ENCODE measurements at regions not wholly inside any gene's neighbourhood (a gene's known extent, or its start where the extent isn't known, plus 50 kb on each side); places are given as distances from the start of the nearest gene placed in this dataset.

DNA sequence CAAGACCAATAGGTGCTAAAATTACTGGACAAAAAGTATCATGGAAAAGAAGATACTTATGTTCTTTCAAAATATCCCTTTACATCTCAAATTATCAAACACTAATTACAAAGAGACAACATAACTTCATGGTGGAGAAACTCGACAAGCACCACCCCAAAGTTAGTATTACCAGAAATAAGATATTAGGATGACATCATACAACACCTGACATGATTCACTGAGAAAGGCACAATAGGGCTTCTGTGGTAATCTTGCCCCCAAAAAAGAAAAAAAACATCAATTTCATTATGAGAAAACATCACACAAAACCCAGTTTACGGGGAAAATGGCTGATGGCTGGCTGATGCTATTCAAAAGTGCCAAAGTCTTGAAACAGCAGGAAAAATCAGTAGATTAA lies 1781.7 kb upstream of the PCDH10 start:
- no peak overlapping the region for H3K9ac ChIP-seq (ENCODE audit: low read depth, low read length)
- H3K4me3 ChIP-seq (ENCODE audit: low read length) = no peak overlapping the region
- no peaks in the 10 kb centered on the region for H3K36me3 ChIP-seq (ENCODE audit: insufficient read depth, low read length)
- no peaks in the 10 kb centered on the region for H3K9me3 ChIP-seq (replicated peaks; ENCODE audit: low read length)
- H3K27me3 ChIP-seq (ENCODE audit: control insufficient read depth, insufficient read depth, low read length) = no peaks in the 10 kb centered on the region
- H3K4me2 ChIP-seq (ENCODE audit: low read length) = no peak overlapping the region
- no peaks in the 10 kb centered on the region for H3K4me1 ChIP-seq (ENCODE audit: control insufficient read depth, insufficient read depth, low read length)

DNA sequence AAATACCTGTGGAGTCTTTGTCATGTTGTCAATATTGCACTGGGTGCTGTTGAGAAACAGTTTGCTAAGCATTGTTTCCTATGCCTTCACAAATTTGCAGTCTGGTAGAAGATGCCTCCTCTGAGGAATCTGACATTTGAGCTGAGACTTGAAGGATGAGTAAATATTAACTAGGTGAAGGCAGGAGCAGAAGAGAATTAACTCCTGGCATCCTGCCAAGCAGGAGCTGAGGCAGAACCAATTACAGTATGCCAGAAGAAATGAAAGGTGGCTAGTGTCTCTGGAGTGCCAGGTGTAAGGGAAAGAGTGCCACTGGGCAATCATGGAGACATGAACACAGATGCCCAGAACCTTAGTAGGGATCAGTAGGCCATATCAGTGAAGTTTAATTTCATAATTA lies 1778.2 kb upstream of the PCDH10 start:
- no peaks in the 10 kb centered on the region for H3K27me3 ChIP-seq (ENCODE audit: control insufficient read depth, insufficient read depth, low read length)
- H3K4me3 ChIP-seq (ENCODE audit: low read length) = no peak overlapping the region
- no peak overlapping the region for H3K4me2 ChIP-seq (ENCODE audit: low read length)
- H3K36me3 ChIP-seq (ENCODE audit: insufficient read depth, low read length) = no peaks in the 10 kb centered on the region
- H3K9me3 ChIP-seq (replicated peaks; ENCODE audit: low read length) = no peaks in the 10 kb centered on the region
- H3K9ac ChIP-seq (ENCODE audit: low read depth, low read length) = no peak overlapping the region
- H3K4me1 ChIP-seq (ENCODE audit: control insufficient read depth, insufficient read depth, low read length) = no peaks in the 10 kb centered on the region

DNA sequence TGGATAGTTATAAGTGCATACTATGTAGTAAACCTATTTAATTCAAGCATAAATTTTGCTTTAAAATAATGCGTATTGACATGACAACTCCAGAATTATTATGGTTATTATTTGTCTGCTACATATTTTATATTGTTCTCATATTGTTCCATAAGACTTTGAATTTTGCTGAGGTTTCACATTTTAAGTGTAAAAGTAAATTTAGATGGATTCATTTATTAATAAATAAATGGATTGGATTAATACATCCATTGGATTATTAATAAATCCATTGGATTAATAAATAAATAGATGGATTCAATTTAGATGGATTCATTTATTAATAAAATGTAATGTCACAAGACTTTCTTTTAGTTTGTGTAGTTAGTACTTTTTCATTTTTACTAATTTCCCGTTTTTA lies 1768.0 kb upstream of the PCDH10 start:
- Histone ChIP-seq H3K9ac (ENCODE audit: low read depth, low read length) (no peak overlapping the region), H3K4me1 (ENCODE audit: control insufficient read depth, insufficient read depth, low read length) (no peaks in the 10 kb centered on the region), H3K9me3 (replicated peaks; ENCODE audit: low read length) (no peaks in the 10 kb centered on the region), H3K4me2 (ENCODE audit: low read length) (no peak overlapping the region), H3K27me3 (ENCODE audit: control insufficient read depth, insufficient read depth, low read length) (no peaks in the 10 kb centered on the region), H3K36me3 (ENCODE audit: insufficient read depth, low read length) (no peaks in the 10 kb centered on the region), H3K4me3 (ENCODE audit: low read length) (no peak overlapping the region)

DNA sequence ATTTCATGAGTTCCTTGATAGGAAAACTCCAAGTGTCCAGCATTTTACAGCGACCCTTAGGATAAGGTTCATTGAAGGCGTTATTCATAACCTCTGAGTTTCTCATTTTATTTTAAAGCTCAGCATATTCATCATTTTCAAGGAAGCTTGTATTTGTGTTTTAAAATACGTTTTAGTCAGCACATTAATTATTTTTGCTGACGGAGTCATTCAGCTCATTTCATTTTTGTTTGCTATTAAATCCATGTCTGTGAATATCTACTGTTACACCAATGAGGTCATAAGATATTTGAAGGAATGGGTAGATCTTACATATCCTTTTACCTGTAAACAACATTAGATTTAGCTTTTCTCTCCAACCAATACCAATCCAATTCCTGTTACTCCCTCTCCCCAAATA lies 1766.3 kb upstream of the PCDH10 start:
- Histone ChIP-seq H3K9ac (ENCODE audit: low read depth, low read length) (no peak overlapping the region), H3K9me3 (replicated peaks; ENCODE audit: low read length) (no peaks in the 10 kb centered on the region), H3K27me3 (ENCODE audit: control insufficient read depth, insufficient read depth, low read length) (no peaks in the 10 kb centered on the region), H3K4me2 (ENCODE audit: low read length) (no peak overlapping the region), H3K4me3 (ENCODE audit: low read length) (no peak overlapping the region), H3K4me1 (ENCODE audit: control insufficient read depth, insufficient read depth, low read length) (no peaks in the 10 kb centered on the region), H3K36me3 (ENCODE audit: insufficient read depth, low read length) (no peaks in the 10 kb centered on the region)

DNA sequence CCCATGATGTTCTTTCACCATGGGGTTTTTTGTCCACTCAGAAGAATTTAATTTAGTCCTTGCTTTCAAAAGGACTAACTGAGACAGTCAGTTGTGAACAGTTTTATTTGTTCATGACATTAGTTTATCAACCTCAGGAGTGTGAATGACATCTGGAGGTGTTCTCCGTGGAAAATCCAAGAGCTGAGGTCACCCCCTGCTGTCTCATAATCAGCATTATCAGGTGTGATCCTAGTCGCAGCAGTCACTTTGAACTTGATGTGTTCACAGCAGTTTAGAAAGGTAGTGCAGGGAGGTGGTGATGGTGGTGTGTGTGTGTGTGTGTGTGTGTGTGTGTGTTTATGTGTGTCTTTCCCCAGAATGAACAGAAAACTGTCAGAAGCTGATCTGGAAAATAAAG lies 1760.8 kb upstream of the PCDH10 start:
- no peaks in the 10 kb centered on the region for H3K4me1 ChIP-seq (ENCODE audit: control insufficient read depth, insufficient read depth, low read length)
- H3K4me3 ChIP-seq (ENCODE audit: low read length) = no peak overlapping the region
- H3K36me3 ChIP-seq (ENCODE audit: insufficient read depth, low read length) = no peaks in the 10 kb centered on the region
- no peaks in the 10 kb centered on the region for H3K9me3 ChIP-seq (replicated peaks; ENCODE audit: low read length)
- H3K4me2 ChIP-seq (ENCODE audit: low read length) = no peak overlapping the region
- no peaks in the 10 kb centered on the region for H3K27me3 ChIP-seq (ENCODE audit: control insufficient read depth, insufficient read depth, low read length)
- H3K9ac ChIP-seq (ENCODE audit: low read depth, low read length) = no peak overlapping the region

DNA sequence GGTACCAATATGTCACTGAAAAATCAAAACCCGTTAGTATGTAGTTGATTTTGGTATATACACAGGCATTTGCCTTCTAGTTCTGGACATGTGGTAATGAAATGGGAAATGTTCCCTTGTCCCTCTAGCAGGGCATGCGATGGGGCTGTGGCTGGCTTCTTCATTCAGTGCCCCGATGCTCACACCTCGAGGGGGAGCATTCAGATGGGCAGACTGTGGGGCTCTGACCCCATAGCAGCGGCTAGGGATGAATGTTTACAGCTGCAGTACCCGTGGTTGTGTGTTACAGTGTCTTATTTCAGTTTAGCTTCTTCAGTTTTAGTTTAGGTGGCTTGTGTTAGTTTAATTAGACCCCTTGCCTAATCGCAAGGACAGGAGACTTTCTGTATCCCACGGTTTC lies 1741.0 kb upstream of the PCDH10 start:
- H3K9ac ChIP-seq (ENCODE audit: low read depth, low read length) = no peak overlapping the region
- peaks cover 10% of the 10 kb centered on the region for H3K9me3 ChIP-seq (replicated peaks; ENCODE audit: low read length)
- no peaks in the 10 kb centered on the region for H3K27me3 ChIP-seq (ENCODE audit: control insufficient read depth, insufficient read depth, low read length)
- H3K36me3 ChIP-seq (ENCODE audit: insufficient read depth, low read length) = no peaks in the 10 kb centered on the region
- no peaks in the 10 kb centered on the region for H3K4me1 ChIP-seq (ENCODE audit: control insufficient read depth, insufficient read depth, low read length)
- H3K4me2 ChIP-seq (ENCODE audit: low read length) = no peak overlapping the region
- no peak overlapping the region for H3K4me3 ChIP-seq (ENCODE audit: low read length)

DNA sequence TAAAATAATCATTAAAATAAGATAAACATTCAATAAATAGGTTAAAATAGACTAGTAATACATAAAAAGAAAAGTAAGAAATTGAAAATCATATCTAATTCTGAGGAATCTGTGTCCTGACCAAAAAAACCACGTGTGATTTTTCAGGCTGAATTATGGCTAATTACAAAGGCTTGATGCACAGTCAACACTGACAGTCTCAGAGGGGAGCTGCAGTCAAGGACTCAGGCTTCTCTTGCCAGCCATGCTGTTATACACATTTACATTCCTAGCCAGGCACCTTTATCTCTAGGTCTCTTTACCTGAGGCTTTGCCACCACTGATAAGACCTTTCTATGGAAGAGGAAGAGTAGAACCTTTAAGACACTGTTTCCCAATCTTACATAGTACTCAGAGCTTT lies 1737.7 kb upstream of the PCDH10 start:
- Histone ChIP-seq H3K4me3 (ENCODE audit: low read length) (no peak overlapping the region), H3K4me1 (ENCODE audit: control insufficient read depth, insufficient read depth, low read length) (no peaks in the 10 kb centered on the region), H3K4me2 (ENCODE audit: low read length) (no peak overlapping the region), H3K36me3 (ENCODE audit: insufficient read depth, low read length) (no peaks in the 10 kb centered on the region), H3K9ac (ENCODE audit: low read depth, low read length) (no peak overlapping the region), H3K9me3 (replicated peaks; ENCODE audit: low read length) (peaks cover 6% of the 10 kb centered on the region), H3K27me3 (ENCODE audit: control insufficient read depth, insufficient read depth, low read length) (no peaks in the 10 kb centered on the region)

DNA sequence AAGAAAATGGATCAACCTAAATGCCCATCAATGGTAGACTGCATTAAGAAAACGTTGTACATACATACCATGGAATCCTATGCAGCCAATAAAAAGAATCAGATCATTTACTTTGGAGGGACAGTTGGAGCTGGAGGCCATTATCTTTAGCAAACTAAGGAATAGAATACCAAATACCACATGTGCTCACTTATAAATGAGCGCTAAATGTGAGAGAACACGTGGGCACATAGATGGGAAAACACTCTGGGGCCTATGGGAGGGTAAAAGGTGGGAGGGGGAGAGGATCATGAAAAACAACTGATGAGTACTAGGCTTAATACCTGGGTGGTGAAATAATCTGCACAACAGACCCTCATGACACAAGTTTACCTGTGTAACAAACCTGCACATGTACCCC lies 1729.9 kb upstream of the PCDH10 start:
- no peaks in the 10 kb centered on the region for H3K4me1 ChIP-seq (ENCODE audit: control insufficient read depth, insufficient read depth, low read length)
- no peaks in the 10 kb centered on the region for H3K36me3 ChIP-seq (ENCODE audit: insufficient read depth, low read length)
- no peak overlapping the region for H3K9ac ChIP-seq (ENCODE audit: low read depth, low read length)
- no peak overlapping the region for H3K4me3 ChIP-seq (ENCODE audit: low read length)
- H3K27me3 ChIP-seq (ENCODE audit: control insufficient read depth, insufficient read depth, low read length) = no peaks in the 10 kb centered on the region
- no peaks in the 10 kb centered on the region for H3K9me3 ChIP-seq (replicated peaks; ENCODE audit: low read length)
- no peak overlapping the region for H3K4me2 ChIP-seq (ENCODE audit: low read length)

DNA sequence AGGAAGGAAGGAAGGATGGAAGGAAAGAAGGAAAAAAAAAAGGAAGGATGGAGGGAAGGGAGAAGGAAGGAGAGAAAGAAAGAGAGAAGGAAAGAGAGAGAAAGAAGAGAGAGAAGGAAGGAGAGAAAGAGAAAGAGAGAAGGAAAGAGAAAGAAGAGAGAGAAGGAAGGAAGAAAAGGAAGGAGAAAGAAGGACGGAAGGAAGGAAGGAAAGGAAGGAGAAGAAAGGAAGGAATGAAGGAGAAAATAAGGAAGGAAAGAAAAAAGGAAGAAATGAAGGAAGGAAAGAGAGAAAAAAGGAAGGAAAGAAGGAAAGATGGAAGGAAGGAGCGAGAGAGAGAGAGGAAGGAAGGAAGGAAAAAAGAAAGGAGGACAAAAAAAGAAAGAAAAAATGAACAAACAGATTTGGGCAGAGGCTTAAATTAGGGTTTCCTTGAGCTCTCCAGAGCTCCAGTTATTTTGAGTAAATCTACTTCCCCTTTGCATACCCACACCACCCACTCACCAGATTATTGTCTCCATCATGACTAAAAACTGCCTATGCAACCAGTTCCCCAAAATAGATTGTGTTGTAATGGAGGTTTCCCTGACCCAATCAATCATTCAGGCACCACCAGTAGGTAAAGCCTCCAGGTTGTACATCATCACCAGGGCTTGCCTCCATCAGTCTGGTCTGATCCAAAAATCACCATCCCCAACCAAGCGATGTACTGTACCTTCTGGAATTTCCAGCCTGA lies 1722.9 kb upstream of the PCDH10 start:
- no peaks in the 10 kb centered on the region for H3K27me3 ChIP-seq (ENCODE audit: control insufficient read depth, insufficient read depth, low read length)
- peaks cover 4% of the 10 kb centered on the region for H3K9me3 ChIP-seq (replicated peaks; ENCODE audit: low read length)
- no peak overlapping the region for H3K9ac ChIP-seq (ENCODE audit: low read depth, low read length)
- no peak overlapping the region for H3K4me3 ChIP-seq (ENCODE audit: low read length)
- H3K4me2 ChIP-seq (ENCODE audit: low read length) = no peak overlapping the region
- H3K4me1 ChIP-seq (ENCODE audit: control insufficient read depth, insufficient read depth, low read length) = no peaks in the 10 kb centered on the region
- H3K36me3 ChIP-seq (ENCODE audit: insufficient read depth, low read length) = no peaks in the 10 kb centered on the region

DNA sequence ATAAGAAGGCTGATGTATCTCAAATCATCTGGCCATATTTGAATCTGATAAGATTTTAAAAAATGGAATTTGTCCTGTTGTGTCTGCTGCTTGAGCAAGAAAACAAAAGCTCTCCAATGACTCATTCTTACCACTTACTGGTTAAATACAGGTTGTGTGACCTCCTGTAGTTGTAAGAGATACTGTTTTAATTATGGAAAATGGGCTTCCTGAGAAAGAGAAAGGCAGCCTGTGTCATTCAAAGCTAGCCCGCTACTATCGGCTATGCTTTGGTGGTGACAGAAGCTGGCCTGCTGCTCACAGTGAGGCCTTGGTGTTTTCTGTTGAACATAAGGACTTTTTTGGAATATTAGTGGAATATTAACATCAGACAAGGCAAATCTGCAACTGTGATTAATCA lies 1722.1 kb upstream of the PCDH10 start:
- Histone ChIP-seq H3K9ac (ENCODE audit: low read depth, low read length) (no peak overlapping the region), H3K4me2 (ENCODE audit: low read length) (no peak overlapping the region), H3K27me3 (ENCODE audit: control insufficient read depth, insufficient read depth, low read length) (no peaks in the 10 kb centered on the region), H3K4me3 (ENCODE audit: low read length) (no peak overlapping the region), H3K4me1 (ENCODE audit: control insufficient read depth, insufficient read depth, low read length) (no peaks in the 10 kb centered on the region), H3K9me3 (replicated peaks; ENCODE audit: low read length) (peaks cover 4% of the 10 kb centered on the region), H3K36me3 (ENCODE audit: insufficient read depth, low read length) (no peaks in the 10 kb centered on the region)

DNA sequence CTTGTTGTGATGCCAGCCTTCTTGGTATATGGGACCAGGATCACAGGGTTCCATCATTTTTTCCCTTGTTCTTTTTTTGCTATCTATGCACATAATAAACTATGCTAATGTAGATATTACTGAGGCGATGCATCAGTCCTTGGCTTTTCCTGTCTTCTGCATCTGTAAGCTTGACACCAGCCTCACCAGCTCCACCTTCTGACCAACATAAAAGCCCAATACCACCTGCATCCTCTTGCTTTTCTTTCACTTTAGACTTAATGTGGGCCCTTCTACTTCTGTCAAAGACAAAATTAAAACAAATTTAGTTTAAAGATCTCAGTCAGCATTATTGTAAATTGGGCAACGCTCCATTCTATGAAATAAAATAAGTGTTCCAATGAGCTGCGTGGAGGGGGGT lies 1718.8 kb upstream of the PCDH10 start:
- no peaks in the 10 kb centered on the region for H3K36me3 ChIP-seq (ENCODE audit: insufficient read depth, low read length)
- H3K4me3 ChIP-seq (ENCODE audit: low read length) = no peak overlapping the region
- no peak overlapping the region for H3K9ac ChIP-seq (ENCODE audit: low read depth, low read length)
- no peaks in the 10 kb centered on the region for H3K4me1 ChIP-seq (ENCODE audit: control insufficient read depth, insufficient read depth, low read length)
- H3K9me3 ChIP-seq (replicated peaks; ENCODE audit: low read length) = peaks cover 4% of the 10 kb centered on the region
- no peaks in the 10 kb centered on the region for H3K27me3 ChIP-seq (ENCODE audit: control insufficient read depth, insufficient read depth, low read length)
- H3K4me2 ChIP-seq (ENCODE audit: low read length) = no peak overlapping the region

DNA sequence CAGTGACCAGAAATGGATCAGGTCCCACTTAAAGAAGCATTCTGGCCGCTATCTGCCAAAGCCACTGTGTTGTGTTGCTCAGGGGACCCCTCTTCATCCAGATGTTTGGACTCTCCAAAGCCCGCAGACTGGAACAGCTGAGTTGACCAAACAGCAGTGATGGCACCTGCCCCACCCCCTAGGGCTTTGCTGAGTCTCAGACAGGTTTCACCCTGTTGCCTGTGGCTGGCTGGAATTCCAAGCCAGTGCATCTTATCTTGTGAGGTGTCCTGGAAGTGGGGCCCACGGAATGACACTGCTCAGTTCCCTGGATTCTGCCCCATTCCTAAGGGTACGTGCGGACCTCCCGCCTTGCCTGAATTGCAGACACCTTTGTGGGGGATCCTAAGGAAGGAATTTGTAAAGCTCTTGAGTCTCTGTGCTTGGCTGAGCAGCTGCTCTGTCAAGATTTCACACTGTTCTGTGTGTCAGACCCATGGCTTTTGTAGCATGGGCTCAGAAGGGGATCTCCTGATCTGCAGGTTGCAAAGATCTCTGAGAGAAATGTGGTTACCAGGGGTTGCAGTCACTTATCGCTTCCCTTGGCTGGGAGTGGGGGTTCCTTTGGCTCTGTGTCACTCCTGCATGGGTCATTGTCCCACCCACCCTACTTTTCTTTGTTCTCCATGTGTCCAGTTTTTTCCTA lies 1707.9 kb upstream of the PCDH10 start:
- no peaks in the 10 kb centered on the region for H3K9me3 ChIP-seq (replicated peaks; ENCODE audit: low read length)
- no peaks in the 10 kb centered on the region for H3K36me3 ChIP-seq (ENCODE audit: insufficient read depth, low read length)
- H3K9ac ChIP-seq (ENCODE audit: low read depth, low read length) = no peak overlapping the region

More for the DNA sequence above, 1707.9 kb upstream of the PCDH10 start:
- Histone ChIP-seq H3K4me1 (ENCODE audit: control insufficient read depth, insufficient read depth, low read length) (no peaks in the 10 kb centered on the region), H3K4me2 (ENCODE audit: low read length) (no peak overlapping the region), H3K27me3 (ENCODE audit: control insufficient read depth, insufficient read depth, low read length) (no peaks in the 10 kb centered on the region), H3K4me3 (ENCODE audit: low read length) (no peak overlapping the region)
